Fibroblast of mammary gland (primary cell): ENCODE measurements at regions not wholly inside any gene's neighbourhood (a gene's known extent, or its start where the extent isn't known, plus 50 kb on each side); places are given as distances from the start of the nearest gene placed in this dataset.
"Not testable (repeated sequence)": the region's sequence is repeated elsewhere in the genome, so short reads cannot be mapped to it uniquely, and the experiment has no call there.

Experiments used
- DNase-seq: peaks from one replicate; pipeline ENCODE4 v3.0.0-alpha.2; 2010; ENCODE audit warnings: low read depth
- H3K4me3 ChIP-seq: 2 replicates; pipeline ENCODE4 v1.5.1; 2011; ENCODE audit warnings: low read depth, mild to moderate bottlenecking, low read length, moderate library complexity; ENCODE audit not compliant: control insufficient read depth
- CTCF ChIP-seq: conservative IDR thresholded peaks from 2 replicates; pipeline ENCODE4 v1.5.1; 2011; ENCODE audit warnings: low read depth, low read length, inconsistent platforms; ENCODE audit not compliant: control insufficient read depth, insufficient read depth

GRCh38 chr7:85688712-85689111, 501.9 kb upstream of the SEMA3D start:
- DNase-seq: peak; percentile 30
- TF ChIP-seq CTCF: no peak

GRCh38 chr7:85686401-85687181, 499.7 kb upstream of the SEMA3D start:
- peak; percentile 8 for DNase-seq
- no peak for TF ChIP-seq CTCF
- no peak overlapping the region for H3K4me3 ChIP-seq

More at GRCh38 chr7:85688712-85689111, 501.9 kb upstream of the SEMA3D start:
- H3K4me3 ChIP-seq: no peak overlapping the region

- no peak overlapping the region for H3K4me3 ChIP-seq
- DNase-seq: peak; percentile 50
- TF ChIP-seq CTCF: no peak
Measured at GRCh38 chr7:85685901-85686300, 499.0 kb upstream of the SEMA3D start.

GRCh38 chr7:85682833-85683620, 496.2 kb upstream of the SEMA3D start:
- no peak overlapping the region for H3K4me3 ChIP-seq
- no peak for TF ChIP-seq CTCF
- DNase-seq: peak; percentile 51

GRCh38 chr7:85681241-85681640, 494.4 kb upstream of the SEMA3D start:
- no peak for DNase-seq
- H3K4me3 ChIP-seq: no peak overlapping the region
- TF ChIP-seq CTCF: no peak

- DNase-seq, H3K4me3 ChIP-seq: not testable (repeated sequence)
Measured at GRCh38 chr7:85675093-85675492, 488.2 kb upstream of the SEMA3D start.

- no peak overlapping the region for H3K4me3 ChIP-seq
- TF ChIP-seq CTCF: no peak
- DNase-seq: no peak
Measured at GRCh38 chr7:85673876-85674275, 487.0 kb upstream of the SEMA3D start.
